T-cell (primary cell): ENCODE measurements at regions not wholly inside any gene's neighbourhood (a gene's known extent, or its start where the extent isn't known, plus 50 kb on each side); places are given as distances from the start of the nearest gene placed in this dataset.
"Not testable (repeated sequence)": the region's sequence is repeated elsewhere in the genome, so short reads cannot be mapped to it uniquely, and the experiment has no call there.

Experiments
- ATAC-seq, 4 experiments: fragments of 200-7000 bp in 3 of 4; fragments of 150-1000 bp in 1 of 4; cut with Tn5 transposase; replicated peaks in 1 of 4; 1 replicate in 3 of 4; 2 replicates in 1 of 4; pipeline ENCODE4 v1.10.0; 2021; ENCODE audit warnings: moderate library complexity in 3 of 4, mild to moderate bottlenecking in 2 of 4, moderate number of reproducible peaks in 1 of 4
- CTCF ChIA-PET, 2 donors: fragments of 300-600 bp; sonication (Branson Sonifier 250); formaldehyde crosslinking; loops; one replicate each; lab custom pipeline; 2022; ENCODE audit warnings: antibody characterized with exemption in 2 of 2; lab: Charles Lee
- POLR2A ChIA-PET, 2 donors: fragments of 300-600 bp; sonication (Branson Sonifier 250); formaldehyde crosslinking; loops; one replicate each; lab custom pipeline; 2022; ENCODE audit warnings: antibody characterized with exemption in 2 of 2; lab: Charles Lee
- DNase-seq, 35 experiments: peaks; one replicate each; pipeline versions ENCODE4 v3.0.0 to v3.0.0-alpha.2; 2013 to 2023
- H3K27ac ChIP-seq: one replicate; pipeline ENCODE4 v1.5.1; 2013; ENCODE audit warnings: low read length
- H3K27me3 ChIP-seq, 2 experiments: replicated peaks in 1 of 2; 1 replicate in 1 of 2; 2 replicates in 1 of 2; pipeline versions ENCODE4 v1.6.1 to v1.7.0; 2013; ENCODE audit warnings: low read length in 1 of 2, mixed read lengths in 1 of 2; ENCODE audit not compliant: control insufficient read depth in 2 of 2, insufficient read depth in 2 of 2; ENCODE audit errors: extremely low read depth in 1 of 2
- H3K36me3 ChIP-seq, 2 donors: 1 replicate in 1 of 2; 2 replicates in 1 of 2; pipeline versions ENCODE4 v1.6.1 to v1.7.0; 2013; ENCODE audit warnings: low read length in 1 of 2; ENCODE audit not compliant: control insufficient read depth in 2 of 2, insufficient read depth in 1 of 2; ENCODE audit errors: extremely low read depth in 1 of 2
- H3K4me1 ChIP-seq, 2 experiments: 1 replicate in 1 of 2; 2 replicates in 1 of 2; pipeline versions ENCODE4 v1.6.1 to v1.7.0; 2013; ENCODE audit warnings: low read length in 2 of 2, mixed read lengths in 1 of 2; ENCODE audit not compliant: insufficient read depth in 2 of 2, control insufficient read depth in 1 of 2; ENCODE audit errors: extremely low read depth in 1 of 2
- H3K4me3 ChIP-seq, 2 donors: 1 replicate in 1 of 2; 2 replicates in 1 of 2; pipeline versions ENCODE4 v1.5.1 to v1.7.0; 2013; ENCODE audit warnings: mild to moderate bottlenecking in 2 of 2, low read length in 1 of 2, moderate library complexity in 1 of 2; ENCODE audit not compliant: control insufficient read depth in 1 of 2; ENCODE audit errors: extremely low read depth in 1 of 2
- H3K9me3 ChIP-seq: 2 replicates; pipeline ENCODE4 v1.7.0; 2013
- H3K27ac Mint-ChIP-seq, 2 donors: one replicate each; pipeline ENCODE4 v1.8.0; 2020 to 2021; ENCODE audit warnings: mild to moderate bottlenecking in 2 of 2, mixed read lengths in 2 of 2
- H3K27me3 Mint-ChIP-seq, 2 donors: one replicate each; pipeline ENCODE4 v1.8.0; 2021 to 2022; ENCODE audit warnings: mixed read lengths in 2 of 2
- H3K36me3 Mint-ChIP-seq: one replicate; pipeline ENCODE4 v1.8.0; 2021; ENCODE audit warnings: mixed read lengths
- H3K4me1 Mint-ChIP-seq, 3 donors: one replicate each; pipeline ENCODE4 v1.8.0; 2020 to 2022; ENCODE audit warnings: mixed read lengths in 3 of 3, mild to moderate bottlenecking in 1 of 3
- H3K4me3 Mint-ChIP-seq, 3 donors: one replicate each; pipeline ENCODE4 v1.8.0; 2020 to 2022; ENCODE audit warnings: mild to moderate bottlenecking in 3 of 3, mixed read lengths in 3 of 3, moderate library complexity in 3 of 3
- H3K9me3 Mint-ChIP-seq, 3 donors: one replicate each; pipeline ENCODE4 v1.8.0; 2020 to 2022; ENCODE audit warnings: mixed read lengths in 3 of 3
- WGBS: methylation state at CpG from one replicate; pipeline ENCODE4 v1.1.5; 2013; ENCODE audit warnings: missing lambda C conversion rate; ENCODE audit not compliant: insufficient coverage; 5-methylcytosine and 5-hydroxymethylcytosine counted together

- ChIA-PET CTCF (no interaction called here), POLR2A (no interaction called here)
- Histone ChIP-seq H3K4me1 (no peaks in the 10 kb centered on the region), H3K27me3 (no peaks in the 10 kb centered on the region), H3K36me3 (no peaks in the 10 kb centered on the region), H3K4me3 (no peak overlapping the region), H3K27ac (no peak overlapping the region), H3K9me3 (no peaks in the 10 kb centered on the region)
- DNase-seq, result no peak
- no peaks in the 10 kb centered on the region for H3K27me3 Mint-ChIP-seq
- H3K4me1 Mint-ChIP-seq, result no peaks in the 10 kb centered on the region
- no peak for ATAC-seq
- H3K27ac Mint-ChIP-seq, result no peak overlapping the region
- H3K9me3 Mint-ChIP-seq, result peaks cover 3 to 9% (median 5%) of the 10 kb centered on the region in 3 donors
- no peak overlapping the region for H3K4me3 Mint-ChIP-seq
- whole genome bisulfite sequencing, result 94% methylated on average over 2 of the region's 2 CpGs
- H3K36me3 Mint-ChIP-seq, result no peaks in the 10 kb centered on the region
These were observed 191.8 kb upstream of the SPOPL start for GRCh38 chr2:138309760-138310159.

DNA sequence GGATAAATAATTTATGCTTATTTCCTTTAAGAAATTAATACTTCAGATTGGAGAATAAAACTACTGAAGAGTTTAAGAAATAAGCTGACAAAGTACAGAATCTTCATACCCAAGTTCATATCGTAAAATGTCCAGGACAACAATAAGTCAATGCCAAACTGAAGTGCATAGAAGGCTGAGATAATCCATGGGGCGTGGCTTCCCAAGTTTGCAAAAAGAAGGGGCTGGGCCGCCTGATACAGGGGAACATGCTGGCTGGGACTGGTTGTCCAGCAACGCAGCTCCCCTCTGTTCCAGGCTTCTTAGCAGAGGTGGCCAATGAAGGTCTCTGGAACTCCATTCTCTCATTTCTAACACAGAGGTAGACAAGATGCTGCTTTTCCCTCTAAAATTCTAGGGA, 189.5 kb upstream of the SPOPL start:
- Mint-ChIP-seq H3K27me3 (no peaks in the 10 kb centered on the region), H3K36me3 (no peaks in the 10 kb centered on the region), H3K4me1 (no peaks in the 10 kb centered on the region), H3K9me3 (peaks cover 6 to 12% (median 8%) of the 10 kb centered on the region in 3 donors), H3K27ac (no peak overlapping the region), H3K4me3 (no peak overlapping the region)
- ChIA-PET POLR2A (no interaction called here), CTCF (no interaction called here)
- H3K4me1 ChIP-seq, result no peaks in the 10 kb centered on the region
- H3K27ac ChIP-seq, result no peak overlapping the region
- no peak overlapping the region for H3K4me3 ChIP-seq
- DNase-seq (no peak), ATAC-seq (no peak)
- H3K9me3 ChIP-seq, result no peaks in the 10 kb centered on the region
- 80% methylated on average over 4 of the region's 4 CpGs for WGBS
- no peaks in the 10 kb centered on the region for H3K27me3 ChIP-seq
- no peaks in the 10 kb centered on the region for H3K36me3 ChIP-seq

DNA sequence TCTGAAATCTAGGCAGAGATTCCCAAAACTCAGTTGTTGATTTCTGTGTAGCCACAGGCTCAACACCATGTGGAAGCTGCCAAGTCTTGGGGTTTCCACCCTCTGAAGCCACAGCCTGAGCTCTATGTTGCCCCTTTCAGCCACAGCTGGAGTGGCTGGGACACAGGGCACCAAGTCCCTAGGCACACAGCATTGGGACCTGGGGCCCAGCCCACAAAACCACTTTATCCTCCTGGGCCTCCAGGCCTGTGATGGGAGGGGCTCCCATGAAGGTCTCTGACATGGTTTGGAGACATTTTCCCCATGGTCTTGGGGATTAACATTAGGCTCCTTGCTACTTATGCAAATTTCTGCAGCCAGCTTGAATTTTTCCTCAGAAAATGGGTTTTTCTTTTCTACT, 186.0 kb upstream of the SPOPL start:
- H3K36me3 ChIP-seq, H3K4me1 Mint-ChIP-seq, ATAC-seq, H3K4me3 ChIP-seq, CTCF ChIA-PET, H3K27ac ChIP-seq, H3K27ac Mint-ChIP-seq, DNase-seq, POLR2A ChIA-PET, H3K9me3 ChIP-seq, H3K27me3 ChIP-seq, H3K4me1 ChIP-seq, H3K36me3 Mint-ChIP-seq, H3K27me3 Mint-ChIP-seq, H3K4me3 Mint-ChIP-seq: not testable (repeated sequence)
- H3K9me3 Mint-ChIP-seq, result peaks cover 6 to 12% (median 8%) of the 10 kb centered on the region in 3 donors

DNA sequence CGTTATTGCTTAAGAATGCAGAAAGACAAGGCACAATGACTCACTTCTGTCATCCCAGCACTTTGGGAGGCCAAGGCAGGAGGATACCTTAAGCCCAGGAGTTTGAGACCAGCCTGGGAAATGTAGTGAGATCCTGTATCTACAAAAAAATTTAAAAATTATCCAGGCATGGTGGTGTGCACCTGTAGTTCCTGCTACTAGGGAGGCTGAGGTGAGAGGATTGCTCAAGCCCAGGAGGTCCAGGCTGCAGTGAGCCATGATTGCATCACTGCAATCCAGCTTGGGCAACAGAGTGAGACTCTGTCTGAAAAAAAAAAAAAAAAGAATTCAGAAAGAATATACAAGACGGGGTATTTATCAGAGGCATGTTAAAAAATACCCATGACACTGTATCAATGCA, 182.0 kb upstream of the SPOPL start:
- Mint-ChIP-seq H3K4me1 (no peaks in the 10 kb centered on the region), H3K9me3 (peaks cover 0 to 8% (median 5%) of the 10 kb centered on the region in 3 donors), H3K27me3 (no peaks in the 10 kb centered on the region), H3K27ac (no peak overlapping the region), H3K4me3 (no peak overlapping the region), H3K36me3 (no peaks in the 10 kb centered on the region)
- ChIA-PET POLR2A (no interaction called here), CTCF (no interaction called here)
- no peaks in the 10 kb centered on the region for H3K36me3 ChIP-seq
- no peak overlapping the region for H3K27ac ChIP-seq
- H3K4me3 ChIP-seq, result no peak overlapping the region
- WGBS, result no CpG with 5 or more reads among the region's 2 CpGs
- H3K27me3 ChIP-seq, result no peaks in the 10 kb centered on the region
- ATAC-seq (no peak), DNase-seq (no peak)
- no peaks in the 10 kb centered on the region for H3K9me3 ChIP-seq
- H3K4me1 ChIP-seq, result no peaks in the 10 kb centered on the region

GRCh38 chr2:138321458-138321857, 180.1 kb upstream of the SPOPL start:
- Histone ChIP-seq H3K27me3 (no peaks in the 10 kb centered on the region), H3K4me3 (no peak overlapping the region), H3K9me3 (no peaks in the 10 kb centered on the region), H3K27ac (no peak overlapping the region), H3K4me1 (no peaks in the 10 kb centered on the region), H3K36me3 (no peaks in the 10 kb centered on the region)
- no peaks in the 10 kb centered on the region for H3K27me3 Mint-ChIP-seq
- WGBS, result no CpG with 5 or more reads among the region's 2 CpGs
- H3K9me3 Mint-ChIP-seq, result peaks cover 0 to 1% (median 1%) of the 10 kb centered on the region in 3 donors
- H3K4me3 Mint-ChIP-seq, result no peak overlapping the region
- no peaks in the 10 kb centered on the region for H3K36me3 Mint-ChIP-seq
- POLR2A ChIA-PET, result no interaction called here
- DNase-seq (no peak), ATAC-seq (no peak)
- no peak overlapping the region for H3K27ac Mint-ChIP-seq
- CTCF ChIA-PET, result no interaction called here
- no peaks in the 10 kb centered on the region for H3K4me1 Mint-ChIP-seq

- no peaks in the 10 kb centered on the region for H3K36me3 ChIP-seq
- ATAC-seq, result no peak
- WGBS, result no CpG with 5 or more reads among the region's 2 CpGs
- no peak for DNase-seq
- H3K36me3 Mint-ChIP-seq, result no peaks in the 10 kb centered on the region
- no peak overlapping the region for H3K4me3 ChIP-seq
- POLR2A ChIA-PET, result no interaction called here
- H3K4me1 Mint-ChIP-seq, result no peaks in the 10 kb centered on the region
- H3K27me3 ChIP-seq, result no peaks in the 10 kb centered on the region
- no peaks in the 10 kb centered on the region for H3K27me3 Mint-ChIP-seq
- no peaks in the 10 kb centered on the region for H3K9me3 ChIP-seq
- H3K9me3 Mint-ChIP-seq, result no peaks in the 10 kb centered on the region
- no peaks in the 10 kb centered on the region for H3K4me1 ChIP-seq
- CTCF ChIA-PET, result no interaction called here
- H3K27ac Mint-ChIP-seq, result no peak overlapping the region
- H3K4me3 Mint-ChIP-seq, result no peak overlapping the region
- no peak overlapping the region for H3K27ac ChIP-seq
These were observed 178.0 kb upstream of the SPOPL start for GRCh38 chr2:138323382-138324067.
